DOHH2 (cell line): ENCODE measurements at regions not wholly inside any gene's neighbourhood (a gene's known extent, or its start where the extent isn't known, plus 50 kb on each side); places are given as distances from the start of the nearest gene placed in this dataset.

Source experiments
- H3F3A ChIP-seq: fragments of 200-600 bp; sonication (generic), shearing (Covaris generic); 2 replicates; pipeline ENCODE4 v1.6.0; 2016; ENCODE audit warnings: antibody characterized with exemption, mild to moderate bottlenecking; ENCODE audit not compliant: control insufficient read depth, insufficient read depth
- H3K27ac ChIP-seq: fragments of 200-600 bp; sonication (generic); 2 replicates; pipeline ENCODE4 v1.5.1; 2014; ENCODE audit warnings: low read depth, mild to moderate bottlenecking, low read length, moderate library complexity
- H3K27me3 ChIP-seq: fragments of 200-600 bp; sonication (generic); 2 replicates; pipeline ENCODE4 v1.6.1; 2014; ENCODE audit warnings: mild to moderate bottlenecking, low read length, mixed read lengths; ENCODE audit not compliant: control insufficient read depth
- H3K36me3 ChIP-seq: fragments of 200-600 bp; sonication (generic); 2 replicates; pipeline ENCODE4 v1.6.1; 2014; ENCODE audit warnings: mild to moderate bottlenecking, low read length, moderate library complexity, mixed read lengths; ENCODE audit not compliant: control insufficient read depth
- H3K4me1 ChIP-seq: fragments of 200-600 bp; sonication (generic); 2 replicates; pipeline ENCODE4 v1.6.1; 2014; ENCODE audit warnings: mild to moderate bottlenecking, low read length, mixed read lengths; ENCODE audit not compliant: control insufficient read depth
- H3K4me2 ChIP-seq: fragments of 200-600 bp; sonication (generic); 2 replicates; pipeline ENCODE4 v1.6.0; 2014; ENCODE audit warnings: mild to moderate bottlenecking, low read length, moderate library complexity
- H3K4me3 ChIP-seq: fragments of 200-600 bp; sonication (generic); 2 replicates; pipeline ENCODE4 v1.5.1; 2014; ENCODE audit warnings: mild to moderate bottlenecking, low read length, mixed read lengths
- H3K79me2 ChIP-seq: fragments of 200-600 bp; sonication (generic); 2 replicates; pipeline ENCODE4 v1.6.1; 2014; ENCODE audit warnings: mild to moderate bottlenecking, low read length, mixed read lengths; ENCODE audit not compliant: control insufficient read depth
- H3K9me2 ChIP-seq: fragments of 200-600 bp; sonication (generic); replicated peaks from 2 replicates; pipeline ENCODE4 v1.6.1; 2014; ENCODE audit warnings: mild to moderate bottlenecking, low read length, mixed read lengths; ENCODE audit not compliant: control insufficient read depth
- H3K9me3 ChIP-seq: fragments of 200-600 bp; sonication (generic); 2 replicates; pipeline ENCODE4 v1.6.1; 2014; ENCODE audit warnings: antibody characterized with exemption, low read length, mixed read lengths; ENCODE audit not compliant: control insufficient read depth, insufficient read depth
- H4K20me1 ChIP-seq: fragments of 200-600 bp; sonication (generic); 2 replicates; pipeline ENCODE4 v1.6.0; 2014; ENCODE audit warnings: low read depth, mild to moderate bottlenecking, antibody characterized with exemption, low read length, moderate library complexity; ENCODE audit not compliant: control insufficient read depth, insufficient read depth
- EZH2phosphoT487 ChIP-seq: fragments of 200-600 bp; sonication (generic); IDR thresholded peaks from 2 replicates; pipeline ENCODE4 v1.6.1; 2017; ENCODE audit warnings: borderline replicate concordance, mild to moderate bottlenecking, antibody characterized with exemption, low read length, moderate library complexity, mixed read lengths
- TF ChIP-seq, protein P1 (sequence below): fragments of 200-600 bp; sonication (generic); IDR thresholded peaks from one replicate; pipeline ENCODE4 v1.5.1; 2014; ENCODE audit warnings: antibody characterized with exemption, mild to moderate bottlenecking, low read depth, low read length; ENCODE audit not compliant: poor library complexity, severe bottlenecking

DNA sequence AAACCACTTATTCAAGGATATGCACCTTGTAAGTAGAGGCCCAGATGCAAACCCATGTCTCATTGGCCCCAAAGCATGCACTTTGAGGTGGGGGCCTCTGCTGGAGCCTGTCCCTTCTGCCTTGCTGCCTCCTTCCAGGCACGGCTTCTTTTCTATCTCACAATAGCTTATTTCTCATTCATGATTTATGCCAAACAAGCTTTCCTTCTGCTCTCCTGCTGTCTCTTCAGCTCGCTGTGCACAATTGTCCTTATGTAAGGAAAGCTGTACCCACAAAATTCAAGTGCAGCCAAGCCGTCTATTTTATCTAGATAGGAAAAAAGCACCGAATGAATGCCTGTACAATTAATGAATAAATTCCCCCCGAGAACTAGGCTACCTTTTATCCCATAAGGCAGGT is 124.8 kb upstream of the PACRGL start:
- Histone ChIP-seq H3K27me3 (no peaks in the 10 kb centered on the region), H4K20me1 (no peaks in the 10 kb centered on the region), H3K27ac (no peak overlapping the region), H3F3A (no peaks in the 10 kb centered on the region), H3K4me2 (no peak overlapping the region), H3K36me3 (no peaks in the 10 kb centered on the region), H3K4me1 (no peaks in the 10 kb centered on the region), H3K79me2 (no peaks in the 10 kb centered on the region), H3K4me3 (no peak overlapping the region), H3K9me3 (no peaks in the 10 kb centered on the region), H3K9me2 (no peaks in the 10 kb centered on the region)
- TF ChIP-seq, protein P1, sequence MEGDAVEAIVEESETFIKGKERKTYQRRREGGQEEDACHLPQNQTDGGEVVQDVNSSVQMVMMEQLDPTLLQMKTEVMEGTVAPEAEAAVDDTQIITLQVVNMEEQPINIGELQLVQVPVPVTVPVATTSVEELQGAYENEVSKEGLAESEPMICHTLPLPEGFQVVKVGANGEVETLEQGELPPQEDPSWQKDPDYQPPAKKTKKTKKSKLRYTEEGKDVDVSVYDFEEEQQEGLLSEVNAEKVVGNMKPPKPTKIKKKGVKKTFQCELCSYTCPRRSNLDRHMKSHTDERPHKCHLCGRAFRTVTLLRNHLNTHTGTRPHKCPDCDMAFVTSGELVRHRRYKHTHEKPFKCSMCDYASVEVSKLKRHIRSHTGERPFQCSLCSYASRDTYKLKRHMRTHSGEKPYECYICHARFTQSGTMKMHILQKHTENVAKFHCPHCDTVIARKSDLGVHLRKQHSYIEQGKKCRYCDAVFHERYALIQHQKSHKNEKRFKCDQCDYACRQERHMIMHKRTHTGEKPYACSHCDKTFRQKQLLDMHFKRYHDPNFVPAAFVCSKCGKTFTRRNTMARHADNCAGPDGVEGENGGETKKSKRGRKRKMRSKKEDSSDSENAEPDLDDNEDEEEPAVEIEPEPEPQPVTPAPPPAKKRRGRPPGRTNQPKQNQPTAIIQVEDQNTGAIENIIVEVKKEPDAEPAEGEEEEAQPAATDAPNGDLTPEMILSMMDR = no peak
- no peak for TF ChIP-seq EZH2phosphoT487

GRCh38 chr4:20576861-20577260 is 123.4 kb upstream of the PACRGL start:
- H3K79me2 ChIP-seq = no peaks in the 10 kb centered on the region
- H3K36me3 ChIP-seq = no peaks in the 10 kb centered on the region
- TF ChIP-seq, protein P1 = no peak
- TF ChIP-seq EZH2phosphoT487 = no peak
- H3K27me3 ChIP-seq = no peaks in the 10 kb centered on the region
- no peaks in the 10 kb centered on the region for H3K9me2 ChIP-seq
- no peaks in the 10 kb centered on the region for H4K20me1 ChIP-seq
- no peak overlapping the region for H3K4me3 ChIP-seq
- H3K27ac ChIP-seq = no peak overlapping the region
- no peak overlapping the region for H3K4me2 ChIP-seq
- H3K9me3 ChIP-seq = no peaks in the 10 kb centered on the region
- no peaks in the 10 kb centered on the region for H3K4me1 ChIP-seq
- no peaks in the 10 kb centered on the region for H3F3A ChIP-seq

GRCh38 chr4:20577702-20578101 is 122.6 kb upstream of the PACRGL start:
- no peak for TF ChIP-seq EZH2phosphoT487
- TF ChIP-seq, protein P1 = no peak
- Histone ChIP-seq H3K27ac (no peak overlapping the region), H3F3A (no peaks in the 10 kb centered on the region), H3K79me2 (no peaks in the 10 kb centered on the region), H3K9me3 (no peaks in the 10 kb centered on the region), H3K4me1 (no peaks in the 10 kb centered on the region), H3K27me3 (no peaks in the 10 kb centered on the region), H3K4me2 (no peak overlapping the region), H3K4me3 (no peak overlapping the region), H3K36me3 (no peaks in the 10 kb centered on the region), H4K20me1 (no peaks in the 10 kb centered on the region), H3K9me2 (no peaks in the 10 kb centered on the region)

DNA sequence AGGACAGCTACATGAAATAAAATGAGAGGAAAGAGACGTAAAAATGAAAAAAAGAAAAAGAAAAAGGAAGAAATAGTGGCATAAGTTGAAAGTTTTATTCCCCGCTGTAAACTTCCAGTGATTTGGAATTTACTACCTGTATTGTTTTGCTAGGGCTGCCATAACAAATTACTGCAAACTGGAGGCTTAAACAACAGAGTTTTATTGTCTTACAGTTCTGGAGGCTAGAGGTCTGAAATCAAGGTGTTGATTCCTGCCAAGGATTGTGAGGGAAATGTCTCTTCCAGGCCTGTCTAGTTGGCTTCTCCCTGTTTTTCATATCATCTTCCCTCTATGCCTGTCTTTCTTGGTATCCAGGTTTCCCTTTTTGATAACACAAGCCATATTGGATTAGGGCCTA is 119.4 kb upstream of the PACRGL start:
- no peaks in the 10 kb centered on the region for H3K36me3 ChIP-seq

More for the DNA sequence above, 119.4 kb upstream of the PACRGL start:
- Histone ChIP-seq H3K27me3 (no peaks in the 10 kb centered on the region), H3F3A (no peaks in the 10 kb centered on the region), H3K9me2 (no peaks in the 10 kb centered on the region), H3K4me1 (no peaks in the 10 kb centered on the region), H3K27ac (no peak overlapping the region), H3K4me2 (no peak overlapping the region), H3K9me3 (no peaks in the 10 kb centered on the region), H3K79me2 (no peaks in the 10 kb centered on the region), H3K4me3 (no peak overlapping the region), H4K20me1 (no peaks in the 10 kb centered on the region)
- TF ChIP-seq EZH2phosphoT487 = no peak
- TF ChIP-seq, protein P1 = no peak
